ENCODE measurements at regions not wholly inside any gene's neighbourhood (a gene's known extent, or its start where the extent isn't known, plus 50 kb on each side); places are given as distances from the start of the nearest gene placed in this dataset.

DNA sequence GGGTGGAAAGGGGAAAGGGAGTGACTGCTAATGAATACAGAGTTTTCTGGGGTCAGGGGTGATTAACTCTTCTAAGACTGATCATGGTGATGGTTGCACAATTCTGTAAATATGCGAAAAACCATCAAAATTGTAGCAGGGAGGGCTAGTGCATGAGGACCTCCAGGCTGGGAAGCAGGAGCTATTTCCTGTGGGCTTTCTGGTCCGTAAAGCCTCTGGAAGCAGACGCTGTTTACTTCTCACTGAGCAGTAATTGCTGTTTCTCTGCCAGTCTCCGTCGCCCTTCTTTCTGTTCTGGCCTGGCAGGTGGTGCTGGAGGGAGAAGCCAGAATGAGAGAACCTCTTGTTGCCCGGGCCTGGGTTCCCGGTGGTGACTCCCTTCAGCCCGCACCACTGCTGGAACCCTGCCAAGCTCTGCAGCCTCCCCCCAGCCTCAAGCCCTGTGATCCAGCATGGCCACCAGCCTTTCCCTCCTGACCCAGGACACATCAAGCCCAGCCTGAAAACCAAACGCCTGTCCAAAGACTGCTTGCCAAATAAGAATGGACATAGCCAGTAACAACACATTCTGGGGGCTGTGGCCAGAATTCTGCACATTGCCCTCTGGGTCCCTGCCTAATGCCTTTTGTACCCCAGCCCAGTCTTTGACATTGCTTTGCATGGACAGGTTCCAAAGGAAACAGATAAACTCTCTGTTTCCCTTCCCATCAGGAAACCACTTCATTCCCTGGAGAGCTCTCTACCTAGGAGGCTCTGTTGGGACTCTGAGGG lies 201.0 kb upstream of the NAV2 start:
- Histone ChIP-seq H3K27ac (no peak overlapping the region), H3K9me3 (no peaks in the 10 kb centered on the region), H3K4me1 (replicated peaks) (no peaks in the 10 kb centered on the region), H3K36me3 (no peaks in the 10 kb centered on the region), H3K27me3 (replicated peaks; ENCODE audit: insufficient read depth) (peaks cover 6% of the 10 kb centered on the region), H3K4me3 (no peak overlapping the region)
- DNase-seq (ENCODE audit: low spot score), result no peak
- TF ChIP-seq, protein P1, sequence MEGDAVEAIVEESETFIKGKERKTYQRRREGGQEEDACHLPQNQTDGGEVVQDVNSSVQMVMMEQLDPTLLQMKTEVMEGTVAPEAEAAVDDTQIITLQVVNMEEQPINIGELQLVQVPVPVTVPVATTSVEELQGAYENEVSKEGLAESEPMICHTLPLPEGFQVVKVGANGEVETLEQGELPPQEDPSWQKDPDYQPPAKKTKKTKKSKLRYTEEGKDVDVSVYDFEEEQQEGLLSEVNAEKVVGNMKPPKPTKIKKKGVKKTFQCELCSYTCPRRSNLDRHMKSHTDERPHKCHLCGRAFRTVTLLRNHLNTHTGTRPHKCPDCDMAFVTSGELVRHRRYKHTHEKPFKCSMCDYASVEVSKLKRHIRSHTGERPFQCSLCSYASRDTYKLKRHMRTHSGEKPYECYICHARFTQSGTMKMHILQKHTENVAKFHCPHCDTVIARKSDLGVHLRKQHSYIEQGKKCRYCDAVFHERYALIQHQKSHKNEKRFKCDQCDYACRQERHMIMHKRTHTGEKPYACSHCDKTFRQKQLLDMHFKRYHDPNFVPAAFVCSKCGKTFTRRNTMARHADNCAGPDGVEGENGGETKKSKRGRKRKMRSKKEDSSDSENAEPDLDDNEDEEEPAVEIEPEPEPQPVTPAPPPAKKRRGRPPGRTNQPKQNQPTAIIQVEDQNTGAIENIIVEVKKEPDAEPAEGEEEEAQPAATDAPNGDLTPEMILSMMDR (IDR thresholded peaks at IDR 0.05), result no peak
- TF ChIP-seq POLR2AphosphoS5 (IDR thresholded peaks at IDR 0.05) (no peak), POLR2A (IDR thresholded peaks at IDR 0.05) (no peak)
- intact Hi-C loops (cut with DNase I), result no loop called here
- WGBS, result 27% methylated on average over 9 of the region's 9 CpGs

DNA sequence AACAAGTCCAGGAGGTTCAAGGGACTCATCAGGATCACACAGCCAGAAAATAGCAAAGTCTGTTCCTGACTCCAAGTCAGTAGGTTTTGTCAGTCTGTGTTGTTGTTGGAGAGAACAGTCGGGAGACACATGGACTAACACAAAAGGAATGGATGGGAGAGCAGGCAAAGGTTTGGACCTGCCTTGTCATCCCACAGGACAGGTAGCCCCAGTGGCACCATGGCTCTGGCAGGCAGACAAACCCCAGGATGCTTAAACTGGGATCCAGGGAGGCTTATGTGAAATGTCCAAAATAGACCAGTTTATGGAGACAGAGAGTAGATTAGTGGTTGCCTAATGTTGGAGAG lies 201.6 kb upstream of the NAV2 start:
- intact Hi-C loops (cut with DNase I), result no loop called here
- H3K4me3 ChIP-seq, result no peak overlapping the region
- H3K9me3 ChIP-seq, result no peaks in the 10 kb centered on the region
- no peaks in the 10 kb centered on the region for H3K4me1 ChIP-seq (replicated peaks)
- no peak for TF ChIP-seq POLR2AphosphoS5 (IDR thresholded peaks at IDR 0.05)
- no peak for TF ChIP-seq POLR2A (IDR thresholded peaks at IDR 0.05)
- TF ChIP-seq, protein P1 (IDR thresholded peaks at IDR 0.05), result no peak
- DNase-seq (ENCODE audit: low spot score), result no peak
- no peaks in the 10 kb centered on the region for H3K36me3 ChIP-seq
- no peak overlapping the region for H3K27ac ChIP-seq
- peaks cover 6% of the 10 kb centered on the region for H3K27me3 ChIP-seq (replicated peaks; ENCODE audit: insufficient read depth)
- 60% methylated on average over 1 of the region's 1 CpG for WGBS

DNA sequence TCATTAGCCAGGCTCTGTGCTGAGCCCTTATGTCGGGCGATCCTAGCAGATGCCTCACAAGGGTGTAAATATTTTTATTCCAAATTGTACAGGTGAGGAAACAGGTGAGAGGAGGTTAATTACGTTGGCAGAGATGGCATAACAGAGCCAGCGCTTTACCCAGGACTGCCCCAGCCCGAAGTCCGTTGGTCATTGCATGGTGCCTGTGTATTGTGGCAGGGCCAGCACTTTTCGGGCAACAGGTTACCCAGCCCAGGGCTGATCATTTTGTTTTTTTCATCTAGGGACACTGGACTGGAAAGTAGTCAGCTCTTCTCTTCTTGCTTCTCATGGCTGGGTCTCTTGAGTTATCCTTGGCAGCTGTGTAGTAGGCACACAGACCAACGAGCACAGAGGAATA lies 202.2 kb upstream of the NAV2 start:
- Histone ChIP-seq H3K9me3 (no peaks in the 10 kb centered on the region), H3K36me3 (no peaks in the 10 kb centered on the region), H3K4me3 (no peak overlapping the region), H3K27me3 (replicated peaks; ENCODE audit: insufficient read depth) (peaks cover 6% of the 10 kb centered on the region), H3K27ac (no peak overlapping the region), H3K4me1 (replicated peaks) (no peaks in the 10 kb centered on the region)
- no peak for DNase-seq (ENCODE audit: low spot score)
- TF ChIP-seq, protein P1 (IDR thresholded peaks at IDR 0.05), result no peak
- TF ChIP-seq POLR2AphosphoS5 (IDR thresholded peaks at IDR 0.05) (no peak), POLR2A (IDR thresholded peaks at IDR 0.05) (no peak)
- WGBS, result 69% methylated on average over 8 of the region's 8 CpGs
- intact Hi-C loops (cut with DNase I), result no loop called here

DNA sequence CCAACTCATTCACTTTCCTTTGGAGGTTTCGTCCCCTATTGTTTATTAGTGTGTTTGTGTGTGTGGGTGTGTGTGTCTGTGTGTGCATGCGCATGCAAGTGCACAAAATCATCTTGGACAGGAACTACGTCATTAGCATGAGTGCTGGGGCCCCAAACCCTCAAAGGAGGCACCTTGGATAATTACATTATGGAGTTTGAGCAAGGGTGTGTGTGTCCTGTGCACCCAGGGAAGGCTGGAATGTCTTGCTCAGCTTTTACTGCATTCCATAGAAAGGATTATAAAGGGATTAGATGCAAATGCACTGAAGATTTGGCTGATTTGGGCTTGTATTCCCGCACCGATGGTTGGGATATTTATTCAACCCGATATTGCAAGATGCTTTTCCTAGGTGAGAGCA lies 203.4 kb upstream of the NAV2 start:
- Histone ChIP-seq H3K9me3 (no peaks in the 10 kb centered on the region), H3K4me1 (replicated peaks) (no peaks in the 10 kb centered on the region), H3K36me3 (no peaks in the 10 kb centered on the region), H3K4me3 (no peak overlapping the region), H3K27me3 (replicated peaks; ENCODE audit: insufficient read depth) (peaks cover 6% of the 10 kb centered on the region), H3K27ac (no peak overlapping the region)
- intact Hi-C loops (cut with DNase I), result no loop called here
- no peak for DNase-seq (ENCODE audit: low spot score)
- WGBS, result 78% methylated on average over 6 of the region's 6 CpGs
- TF ChIP-seq, protein P1 (IDR thresholded peaks at IDR 0.05), result no peak
- no peak for TF ChIP-seq POLR2A (IDR thresholded peaks at IDR 0.05)
- no peak for TF ChIP-seq POLR2AphosphoS5 (IDR thresholded peaks at IDR 0.05)

DNA sequence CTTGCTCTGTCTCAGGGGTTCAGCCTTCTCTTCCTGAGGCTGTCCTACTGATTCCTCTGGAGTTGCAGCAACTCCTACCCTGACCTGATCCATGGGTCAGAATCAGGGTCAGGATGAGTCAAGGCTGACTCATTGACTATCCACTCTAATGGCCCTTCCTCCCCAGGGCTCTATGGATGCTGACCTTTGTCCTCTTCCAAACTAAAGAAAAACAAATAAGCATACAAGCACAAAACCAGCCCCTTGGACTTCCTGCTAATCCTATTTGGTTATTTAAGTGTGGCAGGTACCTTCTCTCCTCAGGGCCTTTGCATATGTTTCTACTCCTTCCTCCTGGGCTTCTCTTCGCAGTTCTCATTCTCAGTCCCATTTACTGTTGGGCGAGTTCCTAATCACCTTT lies 204.5 kb upstream of the NAV2 start:
- H3K9me3 ChIP-seq, result no peaks in the 10 kb centered on the region
- no peaks in the 10 kb centered on the region for H3K4me1 ChIP-seq (replicated peaks)
- no peak for DNase-seq (ENCODE audit: low spot score)
- H3K4me3 ChIP-seq, result no peak overlapping the region
- no peak overlapping the region for H3K27ac ChIP-seq
- peaks cover 6% of the 10 kb centered on the region for H3K27me3 ChIP-seq (replicated peaks; ENCODE audit: insufficient read depth)
- 75% methylated on average over 2 of the region's 2 CpGs for WGBS
- intact Hi-C loops (cut with DNase I), result no loop called here
- TF ChIP-seq POLR2AphosphoS5 (IDR thresholded peaks at IDR 0.05) (no peak), POLR2A (IDR thresholded peaks at IDR 0.05) (no peak)
- TF ChIP-seq, protein P1 (IDR thresholded peaks at IDR 0.05), result no peak
- no peaks in the 10 kb centered on the region for H3K36me3 ChIP-seq

All from prostate gland (tissue), 2 donors.